ENCODE measurements at regions not wholly inside any gene's neighbourhood (a gene's known extent, or its start where the extent isn't known, plus 50 kb on each side); places are given as distances from the start of the nearest gene placed in this dataset.

DNA sequence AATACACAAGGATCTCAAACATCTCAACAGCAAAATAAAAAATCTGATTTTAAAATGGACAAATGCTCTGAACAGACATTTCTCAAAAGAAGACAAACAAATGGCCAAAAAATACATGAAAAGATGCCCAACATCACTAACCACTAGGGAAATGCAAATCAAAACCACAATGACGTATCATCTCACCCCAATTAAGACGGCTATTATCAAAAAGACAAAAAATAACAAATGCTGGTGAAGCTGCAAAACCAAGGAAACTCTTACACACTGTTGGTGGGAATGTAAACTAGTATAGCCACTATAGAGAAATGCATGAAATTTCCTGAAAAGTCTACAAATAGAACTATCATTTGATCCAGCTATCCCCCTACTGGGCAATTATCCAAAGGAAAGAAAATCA, 145.0 kb downstream of the BTG1 start:
- TF ChIP-seq, protein P1, sequence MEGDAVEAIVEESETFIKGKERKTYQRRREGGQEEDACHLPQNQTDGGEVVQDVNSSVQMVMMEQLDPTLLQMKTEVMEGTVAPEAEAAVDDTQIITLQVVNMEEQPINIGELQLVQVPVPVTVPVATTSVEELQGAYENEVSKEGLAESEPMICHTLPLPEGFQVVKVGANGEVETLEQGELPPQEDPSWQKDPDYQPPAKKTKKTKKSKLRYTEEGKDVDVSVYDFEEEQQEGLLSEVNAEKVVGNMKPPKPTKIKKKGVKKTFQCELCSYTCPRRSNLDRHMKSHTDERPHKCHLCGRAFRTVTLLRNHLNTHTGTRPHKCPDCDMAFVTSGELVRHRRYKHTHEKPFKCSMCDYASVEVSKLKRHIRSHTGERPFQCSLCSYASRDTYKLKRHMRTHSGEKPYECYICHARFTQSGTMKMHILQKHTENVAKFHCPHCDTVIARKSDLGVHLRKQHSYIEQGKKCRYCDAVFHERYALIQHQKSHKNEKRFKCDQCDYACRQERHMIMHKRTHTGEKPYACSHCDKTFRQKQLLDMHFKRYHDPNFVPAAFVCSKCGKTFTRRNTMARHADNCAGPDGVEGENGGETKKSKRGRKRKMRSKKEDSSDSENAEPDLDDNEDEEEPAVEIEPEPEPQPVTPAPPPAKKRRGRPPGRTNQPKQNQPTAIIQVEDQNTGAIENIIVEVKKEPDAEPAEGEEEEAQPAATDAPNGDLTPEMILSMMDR (IDR thresholded peaks at IDR 0.05; ENCODE audit: low read depth, low read length, missing input control), result no peak
- TF ChIP-seq, protein P2, sequence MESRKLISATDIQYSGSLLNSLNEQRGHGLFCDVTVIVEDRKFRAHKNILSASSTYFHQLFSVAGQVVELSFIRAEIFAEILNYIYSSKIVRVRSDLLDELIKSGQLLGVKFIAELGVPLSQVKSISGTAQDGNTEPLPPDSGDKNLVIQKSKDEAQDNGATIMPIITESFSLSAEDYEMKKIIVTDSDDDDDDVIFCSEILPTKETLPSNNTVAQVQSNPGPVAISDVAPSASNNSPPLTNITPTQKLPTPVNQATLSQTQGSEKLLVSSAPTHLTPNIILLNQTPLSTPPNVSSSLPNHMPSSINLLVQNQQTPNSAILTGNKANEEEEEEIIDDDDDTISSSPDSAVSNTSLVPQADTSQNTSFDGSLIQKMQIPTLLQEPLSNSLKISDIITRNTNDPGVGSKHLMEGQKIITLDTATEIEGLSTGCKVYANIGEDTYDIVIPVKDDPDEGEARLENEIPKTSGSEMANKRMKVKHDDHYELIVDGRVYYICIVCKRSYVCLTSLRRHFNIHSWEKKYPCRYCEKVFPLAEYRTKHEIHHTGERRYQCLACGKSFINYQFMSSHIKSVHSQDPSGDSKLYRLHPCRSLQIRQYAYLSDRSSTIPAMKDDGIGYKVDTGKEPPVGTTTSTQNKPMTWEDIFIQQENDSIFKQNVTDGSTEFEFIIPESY (IDR thresholded peaks at IDR 0.05), result no peak

Measured in liver (tissue), 2 donors.